Adrenal gland (tissue), 5 donors: ENCODE measurements at regions not wholly inside any gene's neighbourhood (a gene's known extent, or its start where the extent isn't known, plus 50 kb on each side); places are given as distances from the start of the nearest gene placed in this dataset.

Source experiments
- CTCF ChIP-seq, 6 experiments: fragments of 450-650 bp in 4 of 6; fragments of 200-600 bp in 2 of 6; sonication (generic) in 1 of 6; IDR thresholded peaks; 1 replicate in 5 of 6; 2 replicates in 1 of 6; pipeline versions ENCODE4 v1.5.1 to v1.8.0; 2016 to 2021; ENCODE audit warnings: antibody characterized with exemption in 6 of 6, mild to moderate bottlenecking in 2 of 6, moderate library complexity in 1 of 6
- POLR2A ChIP-seq, 2 donors: fragments of 450-650 bp; IDR thresholded peaks; one replicate each; pipeline ENCODE4 v1.6.1; 2017; ENCODE audit warnings: antibody characterized with exemption in 2 of 2, mild to moderate bottlenecking in 2 of 2, moderate library complexity in 1 of 2
- donor health status: DM: no; HTN: no; CAD: no.

GRCh38 chr15:39228889-39229288 lies 352.0 kb upstream of the THBS1 start:
- TF ChIP-seq CTCF (IDR thresholded peaks at IDR 0.05) (no peak), POLR2A (IDR thresholded peaks at IDR 0.05) (no peak)
